B cell (primary cell): ENCODE measurements at regions not wholly inside any gene's neighbourhood (a gene's known extent, or its start where the extent isn't known, plus 50 kb on each side); places are given as distances from the start of the nearest gene placed in this dataset.

Experiments used
- ATAC-seq: fragments of 200-7000 bp; cut with Tn5 transposase; one replicate; pipeline ENCODE4 v1.10.0; 2021; ENCODE audit warnings: low read depth, mild to moderate bottlenecking, moderate number of reproducible peaks, moderate library complexity
- CTCF ChIA-PET: fragments of 350-600 bp; sonication (Branson Sonifier 250); formaldehyde crosslinking; loops from one replicate; lab custom pipeline; 2021; ENCODE audit warnings: antibody characterized with exemption, inconsistent platforms; lab: Charles Lee
- POLR2A ChIA-PET: fragments of 350-600 bp; sonication (Branson Sonifier 250); formaldehyde crosslinking; loops from one replicate; lab custom pipeline; 2021; ENCODE audit warnings: antibody characterized with exemption; lab: Charles Lee
- DNase-seq: peaks from one replicate; pipeline ENCODE4 v3.0.0; 2013
- H2AFZ ChIP-seq: 2 replicates; pipeline ENCODE4 v1.6.1; 2012; ENCODE audit warnings: mild to moderate bottlenecking, low read depth, low read length; ENCODE audit not compliant: insufficient read depth, poor library complexity, severe bottlenecking
- H3K27ac ChIP-seq, 2 donors: 1 replicate in 1 of 2; 2 replicates in 1 of 2; pipeline ENCODE4 v1.5.1; 2012 to 2013; ENCODE audit warnings: low read length in 2 of 2, mild to moderate bottlenecking in 2 of 2, moderate library complexity in 1 of 2
- H3K27me3 ChIP-seq, 4 experiments: fragments of 200-600 bp in 1 of 4; sonication (generic) in 1 of 4; replicated peaks in 1 of 4; 1 replicate in 2 of 4; 2 replicates in 2 of 4; pipeline versions ENCODE4 v1.6.1 to v1.7.0; 2013 to 2016; ENCODE audit warnings: low read length in 3 of 4, mild to moderate bottlenecking in 2 of 4, mixed read lengths in 1 of 4, moderate library complexity in 1 of 4; ENCODE audit not compliant: insufficient read depth in 4 of 4, control insufficient read depth in 3 of 4; ENCODE audit errors: control extremely low read depth in 1 of 4
- H3K36me3 ChIP-seq, 2 experiments: replicated peaks in 1 of 2; 1 replicate in 1 of 2; 2 replicates in 1 of 2; pipeline versions ENCODE4 v1.6.1 to v1.7.1; 2013; ENCODE audit warnings: low read length in 1 of 2; ENCODE audit not compliant: insufficient read depth in 2 of 2, control insufficient read depth in 1 of 2; ENCODE audit errors: control extremely low read depth in 1 of 2, extremely low read depth in 1 of 2
- H3K4me1 ChIP-seq, 2 donors: fragments of 200-600 bp in 1 of 2; sonication (generic) in 1 of 2; 1 replicate in 1 of 2; 2 replicates in 1 of 2; pipeline versions ENCODE4 v1.5.1 to v1.6.1; 2013 to 2017; ENCODE audit warnings: low read length in 2 of 2; ENCODE audit not compliant: control insufficient read depth in 2 of 2, insufficient read depth in 2 of 2
- H3K4me2 ChIP-seq: replicated peaks from 2 replicates; pipeline ENCODE3; 2012; ENCODE audit warnings: mild to moderate bottlenecking, low read depth, low read length; ENCODE audit not compliant: poor library complexity, severe bottlenecking
- H3K4me3 ChIP-seq, 5 experiments: fragments of 200-600 bp in 1 of 5; sonication (generic) in 1 of 5; 1 replicate in 3 of 5; 2 replicates in 2 of 5; pipeline versions ENCODE4 v1.5.1 to v1.7.0; 2011 to 2016; ENCODE audit warnings: low read length in 4 of 5, mild to moderate bottlenecking in 4 of 5, low read depth in 2 of 5, control low read depth in 1 of 5, moderate library complexity in 1 of 5; ENCODE audit not compliant: insufficient read depth in 1 of 5; ENCODE audit errors: control extremely low read depth in 1 of 5, extremely low read depth in 1 of 5
- H3K79me2 ChIP-seq: fragments of 200-600 bp; sonication (generic); one replicate; pipeline ENCODE4 v1.6.0; 2016; ENCODE audit warnings: low read length; ENCODE audit not compliant: control insufficient read depth, insufficient read depth
- H3K9ac ChIP-seq: fragments of 200-600 bp; sonication (generic); 2 replicates; pipeline ENCODE4 v1.6.1; 2017; ENCODE audit warnings: mild to moderate bottlenecking, low read length, moderate library complexity
- H3K9me3 ChIP-seq, 3 donors: one replicate each; pipeline versions ENCODE4 v1.6.1 to v1.7.1; 2013; ENCODE audit warnings: low read length in 2 of 3; ENCODE audit not compliant: control insufficient read depth in 2 of 3, insufficient read depth in 1 of 3; ENCODE audit errors: control extremely low read depth in 1 of 3
- H4K20me1 ChIP-seq: 2 replicates; pipeline ENCODE4 v1.6.0; 2012; ENCODE audit warnings: mild to moderate bottlenecking, low read length; ENCODE audit not compliant: insufficient read depth, control insufficient read depth, poor library complexity, severe bottlenecking
- H3K27ac Mint-ChIP-seq: one replicate; pipeline ENCODE4 v1.8.0; 2021; ENCODE audit warnings: mixed read lengths
- H3K27me3 Mint-ChIP-seq: one replicate; pipeline ENCODE4 v1.8.0; 2021; ENCODE audit warnings: mixed read lengths
- H3K4me1 Mint-ChIP-seq: one replicate; pipeline ENCODE4 v1.8.0; 2021; ENCODE audit warnings: mixed read lengths
- H3K4me3 Mint-ChIP-seq: one replicate; pipeline ENCODE4 v1.8.0; 2021; ENCODE audit warnings: mixed read lengths
- H3K9me3 Mint-ChIP-seq: one replicate; pipeline ENCODE4 v1.8.0; 2022; ENCODE audit warnings: mixed read lengths; ENCODE audit not compliant: insufficient read depth
- CTCF ChIP-seq: fragments of 200-600 bp; IDR thresholded peaks from one replicate; pipeline ENCODE4 v1.8.0; 2022; ENCODE audit warnings: antibody characterized with exemption, mild to moderate bottlenecking
- EZH2 ChIP-seq: IDR thresholded peaks from 2 replicates; pipeline ENCODE4 v1.6.1; 2012; ENCODE audit warnings: borderline replicate concordance, low read depth, mild to moderate bottlenecking, moderate library complexity, low read length; ENCODE audit not compliant: insufficient read depth, poor library complexity, severe bottlenecking
- WGBS: methylation state at CpG from one replicate; pipeline ENCODE4 v1.1.5; 2013; ENCODE audit warnings: missing lambda C conversion rate; ENCODE audit not compliant: insufficient coverage; 5-methylcytosine and 5-hydroxymethylcytosine counted together
- intact Hi-C: fragments of 100-400 bp; cut with micrococcal nuclease; formaldehyde crosslinking; loops from one replicate; pipeline ENCODE4 v1.10.0; 2022

- Mint-ChIP-seq H3K4me3 (no peak overlapping the region), H3K4me1 (no peaks in the 10 kb centered on the region), H3K27ac (no peak overlapping the region), H3K27me3 (peaks cover 13% of the 10 kb centered on the region), H3K9me3 (no peaks in the 10 kb centered on the region)
- WGBS, result no CpG with 5 or more reads among the region's 4 CpGs
- H3K79me2 ChIP-seq, result no peaks in the 10 kb centered on the region
- no peak overlapping the region for H3K9ac ChIP-seq
- ChIA-PET CTCF (no interaction called here), POLR2A (no interaction called here)
- intact Hi-C loops, result no loop called here
- no peaks in the 10 kb centered on the region for H3K36me3 ChIP-seq
- no peak overlapping the region for H3K4me3 ChIP-seq
- H2AFZ ChIP-seq, result no peak overlapping the region
- ATAC-seq (no peak), DNase-seq (no peak)
- no peaks in the 10 kb centered on the region for H3K4me1 ChIP-seq
- H3K4me2 ChIP-seq, result no peak overlapping the region
- no peak overlapping the region for H3K27ac ChIP-seq
- no peaks in the 10 kb centered on the region for H4K20me1 ChIP-seq
- H3K27me3 ChIP-seq, result no peaks in the 10 kb centered on the region
- no peak for TF ChIP-seq CTCF
- TF ChIP-seq EZH2, result no peak
- H3K9me3 ChIP-seq, result no peaks in the 10 kb centered on the region
Measured at GRCh38 chr1:236341298-236341697, 52.8 kb upstream of the EDARADD start.

DNA sequence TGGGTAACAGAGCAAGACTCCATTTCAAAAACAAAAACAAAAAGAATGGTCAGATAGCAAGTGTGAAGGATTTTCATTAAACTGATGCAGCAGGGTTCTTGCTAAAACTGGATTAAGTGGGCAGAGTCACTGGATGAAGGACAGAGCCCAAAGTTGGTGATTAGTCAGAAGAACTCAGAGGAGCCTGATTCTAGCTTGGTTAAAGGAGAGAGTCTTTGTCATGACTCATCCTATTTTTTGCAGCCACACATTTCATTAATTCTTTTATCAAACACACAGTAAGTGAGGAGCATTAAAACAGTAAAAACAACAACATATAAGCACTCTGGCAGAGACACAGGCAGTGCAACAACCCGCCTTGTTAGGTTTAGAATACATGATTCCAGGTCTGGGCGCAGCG, 56.0 kb upstream of the EDARADD start:
- H3K27ac Mint-ChIP-seq, result no peak overlapping the region

More for the DNA sequence above, 56.0 kb upstream of the EDARADD start:
- no peak overlapping the region for H2AFZ ChIP-seq
- CTCF ChIA-PET, result no interaction called here
- no peaks in the 10 kb centered on the region for H4K20me1 ChIP-seq
- no peak overlapping the region for H3K27ac ChIP-seq
- H3K36me3 ChIP-seq, result no peaks in the 10 kb centered on the region
- POLR2A ChIA-PET, result no interaction called here
- ATAC-seq (no peak), DNase-seq (no peak)
- Mint-ChIP-seq H3K4me3 (no peak overlapping the region), H3K9me3 (no peaks in the 10 kb centered on the region), H3K4me1 (no peaks in the 10 kb centered on the region), H3K27me3 (peaks cover 19% of the 10 kb centered on the region)
- intact Hi-C loops, result no loop called here
- TF ChIP-seq CTCF, result no peak
- no peak for TF ChIP-seq EZH2
- 86% methylated on average over 1 of the region's 3 CpGs for WGBS
- H3K79me2 ChIP-seq, result no peaks in the 10 kb centered on the region
- H3K4me3 ChIP-seq, result no peak overlapping the region
- no peaks in the 10 kb centered on the region for H3K9me3 ChIP-seq
- no peak overlapping the region for H3K9ac ChIP-seq
- H3K4me1 ChIP-seq, result no peaks in the 10 kb centered on the region
- no peaks in the 10 kb centered on the region for H3K27me3 ChIP-seq
- no peak overlapping the region for H3K4me2 ChIP-seq
